ENCODE measurements at regions not wholly inside any gene's neighbourhood (a gene's known extent, or its start where the extent isn't known, plus 50 kb on each side); places are given as distances from the start of the nearest gene placed in this dataset.

DNA sequence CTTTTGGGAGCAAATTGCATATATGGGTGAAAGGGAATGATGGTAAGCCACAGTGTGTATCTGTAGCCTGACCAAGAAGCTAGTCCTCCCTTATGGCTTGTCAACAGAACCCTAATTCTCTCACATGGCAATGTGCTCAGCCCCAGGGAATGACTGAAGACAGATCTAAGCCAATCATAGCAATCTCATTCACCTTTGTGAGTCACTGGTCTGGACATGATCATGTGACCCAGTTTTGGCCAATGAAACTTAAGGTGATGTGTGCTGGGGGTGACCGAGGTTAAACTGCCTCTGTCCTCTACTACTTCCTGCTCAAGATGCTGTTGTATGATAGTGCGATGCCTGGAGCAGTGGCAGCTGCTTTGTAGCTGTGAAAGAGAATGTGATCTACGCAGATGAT is 491.2 kb upstream of the HS6ST1 start:
- TF ChIP-seq, protein P1, sequence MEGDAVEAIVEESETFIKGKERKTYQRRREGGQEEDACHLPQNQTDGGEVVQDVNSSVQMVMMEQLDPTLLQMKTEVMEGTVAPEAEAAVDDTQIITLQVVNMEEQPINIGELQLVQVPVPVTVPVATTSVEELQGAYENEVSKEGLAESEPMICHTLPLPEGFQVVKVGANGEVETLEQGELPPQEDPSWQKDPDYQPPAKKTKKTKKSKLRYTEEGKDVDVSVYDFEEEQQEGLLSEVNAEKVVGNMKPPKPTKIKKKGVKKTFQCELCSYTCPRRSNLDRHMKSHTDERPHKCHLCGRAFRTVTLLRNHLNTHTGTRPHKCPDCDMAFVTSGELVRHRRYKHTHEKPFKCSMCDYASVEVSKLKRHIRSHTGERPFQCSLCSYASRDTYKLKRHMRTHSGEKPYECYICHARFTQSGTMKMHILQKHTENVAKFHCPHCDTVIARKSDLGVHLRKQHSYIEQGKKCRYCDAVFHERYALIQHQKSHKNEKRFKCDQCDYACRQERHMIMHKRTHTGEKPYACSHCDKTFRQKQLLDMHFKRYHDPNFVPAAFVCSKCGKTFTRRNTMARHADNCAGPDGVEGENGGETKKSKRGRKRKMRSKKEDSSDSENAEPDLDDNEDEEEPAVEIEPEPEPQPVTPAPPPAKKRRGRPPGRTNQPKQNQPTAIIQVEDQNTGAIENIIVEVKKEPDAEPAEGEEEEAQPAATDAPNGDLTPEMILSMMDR (conservative IDR thresholded peaks at IDR 0.05 in 1 of 2, IDR thresholded peaks at IDR 0.05 in 1 of 2; ENCODE audit: low read depth in 1 of 2, low read length in 2 of 2) = no peak
- no peak for TF ChIP-seq EZH2 (IDR thresholded peaks at IDR 0.05; ENCODE audit: low read length, missing control alignments)
